ENCODE measurements at regions not wholly inside any gene's neighbourhood (a gene's known extent, or its start where the extent isn't known, plus 50 kb on each side); places are given as distances from the start of the nearest gene placed in this dataset.
A peak's percentile ranks its signal among the peaks of the same experiment; 100 is the strongest.
"Not testable (repeated sequence)": the region's sequence is repeated elsewhere in the genome, so short reads cannot be mapped to it uniquely, and the experiment has no call there.

GRCh38 chr20:30164389-30164788, 1093.1 kb upstream of the DEFB115 start:
- 11 to 100% (median 80%) methylated on average over 1 to 2 of the region's 2 CpGs; no CpG with 5 or more reads in 5 of the 10 experiments for WGBS, 10 experiments

GRCh38 chr20:30167540-30167939, 1089.9 kb upstream of the DEFB115 start:
- in situ Hi-C loops (cut with MboI; ENCODE audit: low pct_unique_long_range_greater_than_20kb in 2 of 9, low sequenced_read_pairs in 9 of 9, unreplicated experiment in 9 of 9): no loop called here
- 73 to 100% (median 94%) methylated on average over 1 to 18 of the region's 22 CpGs; no CpG with 5 or more reads in 7 of the 10 experiments for WGBS, 10 experiments
- no peak overlapping the region for H3K27ac ChIP-seq
- no peaks in the 10 kb centered on the region for H3K4me1 ChIP-seq (replicated peaks in 1 of 2)
- no peak for ATAC-seq (replicated peaks in 6 of 8)
- no peak overlapping the region for H3K4me3 ChIP-seq

More at GRCh38 chr20:30164389-30164788, 1093.1 kb upstream of the DEFB115 start:
- H3K4me1 ChIP-seq (replicated peaks in 1 of 2); in situ Hi-C loops (cut with MboI; ENCODE audit: low pct_unique_long_range_greater_than_20kb in 2 of 9, low sequenced_read_pairs in 9 of 9, unreplicated experiment in 9 of 9); ATAC-seq (replicated peaks in 6 of 8); H3K27ac ChIP-seq; H3K4me3 ChIP-seq: not testable (repeated sequence)

- 0 to 93% (median 87%) methylated on average over 1 to 8 of the region's 50 CpGs; no CpG with 5 or more reads in 5 of the 10 experiments for WGBS, 10 experiments
Observed at GRCh38 chr20:30168025-30168799, 1089.3 kb upstream of the DEFB115 start.

GRCh38 chr20:30168800-30169138, 1088.7 kb upstream of the DEFB115 start:
- in situ Hi-C loops (cut with MboI; ENCODE audit: low pct_unique_long_range_greater_than_20kb in 2 of 9, low sequenced_read_pairs in 9 of 9, unreplicated experiment in 9 of 9): no loop called here
- H3K4me1 ChIP-seq (replicated peaks in 1 of 2): no peaks in the 10 kb centered on the region
- no peak overlapping the region for H3K4me3 ChIP-seq
- ATAC-seq (replicated peaks in 6 of 8): no peak
- no peak overlapping the region for H3K27ac ChIP-seq
- WGBS, 10 experiments: 64 to 100% (median 84%) methylated on average over 1 to 8 of the region's 11 CpGs; no CpG with 5 or more reads in 6 of the 10 experiments

More at GRCh38 chr20:30168025-30168799, 1089.3 kb upstream of the DEFB115 start:
- Histone ChIP-seq H3K4me3 (no peak overlapping the region), H3K27ac (no peak overlapping the region), H3K4me1 (replicated peaks in 1 of 2) (no peaks in the 10 kb centered on the region)
- no peak for ATAC-seq (replicated peaks in 6 of 8)
- in situ Hi-C loops (cut with MboI; ENCODE audit: low pct_unique_long_range_greater_than_20kb in 2 of 9, low sequenced_read_pairs in 9 of 9, unreplicated experiment in 9 of 9): no loop called here

- 0 to 41% methylated on average over 2 to 6 of the region's 14 CpGs; no CpG with 5 or more reads in 8 of the 10 experiments for WGBS, 10 experiments
- in situ Hi-C loops (cut with MboI; ENCODE audit: low pct_unique_long_range_greater_than_20kb in 2 of 9, low sequenced_read_pairs in 9 of 9, unreplicated experiment in 9 of 9): no loop called here
- no peak for ATAC-seq (replicated peaks in 6 of 8)
- Histone ChIP-seq H3K4me1 (replicated peaks in 1 of 2) (no peaks in the 10 kb centered on the region), H3K4me3 (no peak overlapping the region), H3K27ac (no peak overlapping the region)
Observed at GRCh38 chr20:30175681-30176080, 1081.8 kb upstream of the DEFB115 start.

- H3K4me1 ChIP-seq (replicated peaks in 1 of 2); H3K27ac ChIP-seq; H3K4me3 ChIP-seq; in situ Hi-C loops (cut with MboI; ENCODE audit: low pct_unique_long_range_greater_than_20kb in 2 of 9, low sequenced_read_pairs in 9 of 9, unreplicated experiment in 9 of 9); ATAC-seq (replicated peaks in 6 of 8): not testable (repeated sequence)
Observed at GRCh38 chr20:30183124-30183523, 1074.3 kb upstream of the DEFB115 start.

GRCh38 chr20:30191785-30192184, 1065.7 kb upstream of the DEFB115 start:
- ATAC-seq (replicated peaks in 6 of 8); H3K4me3 ChIP-seq; in situ Hi-C loops (cut with MboI; ENCODE audit: low pct_unique_long_range_greater_than_20kb in 2 of 9, low sequenced_read_pairs in 9 of 9, unreplicated experiment in 9 of 9); H3K4me1 ChIP-seq (replicated peaks in 1 of 2); H3K27ac ChIP-seq: not testable (repeated sequence)

GRCh38 chr20:30234477-30234876, 1023.0 kb upstream of the DEFB115 start:
- ATAC-seq (replicated peaks in 6 of 8); in situ Hi-C loops (cut with MboI; ENCODE audit: low pct_unique_long_range_greater_than_20kb in 2 of 9, low sequenced_read_pairs in 9 of 9, unreplicated experiment in 9 of 9); H3K4me1 ChIP-seq (replicated peaks in 1 of 2); H3K27ac ChIP-seq; H3K4me3 ChIP-seq: not testable (repeated sequence)

GRCh38 chr20:30275073-30275472, 982.4 kb upstream of the DEFB115 start:
- in situ Hi-C loops (cut with MboI; ENCODE audit: low pct_unique_long_range_greater_than_20kb in 2 of 9, low sequenced_read_pairs in 9 of 9, unreplicated experiment in 9 of 9): not testable (repeated sequence)

GRCh38 chr20:30281584-30282197, 975.8 kb upstream of the DEFB115 start:
- 16 to 94% (median 46%) methylated on average over 1 to 19 of the region's 41 CpGs; no CpG with 5 or more reads in 4 of the 10 experiments for WGBS, 10 experiments
- no peak overlapping the region for H3K27ac ChIP-seq
- H3K4me3 ChIP-seq: no peak overlapping the region
- in situ Hi-C loops (cut with MboI; ENCODE audit: low pct_unique_long_range_greater_than_20kb in 2 of 9, low sequenced_read_pairs in 9 of 9, unreplicated experiment in 9 of 9): no loop called here
- peaks cover 7 to 9% of the 10 kb centered on the region in 2 donors for H3K4me1 ChIP-seq (replicated peaks in 1 of 2)
- peak in 1 of 8 experiments; percentile 29 for ATAC-seq (replicated peaks in 6 of 8)

More at GRCh38 chr20:30275073-30275472, 982.4 kb upstream of the DEFB115 start:
- not testable (repeated sequence) for ATAC-seq (replicated peaks in 6 of 8); H3K4me3 ChIP-seq; H3K4me1 ChIP-seq (replicated peaks in 1 of 2); H3K27ac ChIP-seq
- WGBS, 10 experiments: 50 to 100% methylated on average over 1 to 2 of the region's 4 CpGs; no CpG with 5 or more reads in 8 of the 10 experiments

- peaks cover 10 to 17% of the 10 kb centered on the region in 2 donors for H3K4me1 ChIP-seq (replicated peaks in 1 of 2)
- H3K27ac ChIP-seq: peak overlapping the region; percentile 66 to 80
- H3K4me3 ChIP-seq: peak overlapping the region; percentile 41 to 67 (median 46)
- in situ Hi-C loops (cut with MboI; ENCODE audit: low pct_unique_long_range_greater_than_20kb in 2 of 9, low sequenced_read_pairs in 9 of 9, unreplicated experiment in 9 of 9): not testable (repeated sequence)
- peak; percentile 41 to 84 (median 73) for ATAC-seq (replicated peaks in 6 of 8)
- WGBS, 10 experiments: 8 to 68% (median 39%) methylated on average over 3 to 25 of the region's 47 CpGs; no CpG with 5 or more reads in 2 of the 10 experiments
Observed at GRCh38 chr20:30283476-30284280, 973.8 kb upstream of the DEFB115 start.

GRCh38 chr20:30284281-30284905, 973.1 kb upstream of the DEFB115 start:
- H3K4me3 ChIP-seq: peak overlapping the region; percentile 41 to 67 (median 46)
- H3K27ac ChIP-seq: peak overlapping the region; percentile 53 to 80
- in situ Hi-C loops (cut with MboI; ENCODE audit: low pct_unique_long_range_greater_than_20kb in 2 of 9, low sequenced_read_pairs in 9 of 9, unreplicated experiment in 9 of 9): no loop called here
- 0 to 80% (median 60%) methylated on average over 1 to 5 of the region's 33 CpGs; no CpG with 5 or more reads in 5 of the 10 experiments for WGBS, 10 experiments
- H3K4me1 ChIP-seq (replicated peaks in 1 of 2): peaks cover 14 to 17% of the 10 kb centered on the region in 2 donors
- ATAC-seq (replicated peaks in 6 of 8): peak in 5 of 8 experiments; percentile 24 to 59 (median 38)
